ENCODE measurements at regions not wholly inside any gene's neighbourhood (a gene's known extent, or its start where the extent isn't known, plus 50 kb on each side); places are given as distances from the start of the nearest gene placed in this dataset.

- ATAC-seq, result peak; percentile 62
These were observed 64.6 kb upstream of the KLF9 start for GRCh38 chr9:70478963-70479641.

- no peak for ATAC-seq
These were observed 63.5 kb upstream of the KLF9 start for GRCh38 chr9:70477907-70478480.

- no peak for ATAC-seq
These were observed 62.8 kb upstream of the KLF9 start for GRCh38 chr9:70477146-70477745.

- ATAC-seq, result no peak
These were observed 60.8 kb upstream of the KLF9 start for GRCh38 chr9:70475211-70475610.

GRCh38 chr9:70474413-70474812 lies 60.0 kb upstream of the KLF9 start:
- no peak for ATAC-seq

- peak; percentile 32 for ATAC-seq
These were observed 58.1 kb upstream of the KLF9 start for GRCh38 chr9:70472268-70473249.

- ATAC-seq, result no peak
These were observed 55.9 kb upstream of the KLF9 start for GRCh38 chr9:70470050-70471015.

GRCh38 chr9:70468291-70468690 lies 53.8 kb upstream of the KLF9 start:
- no peak for ATAC-seq

- peak; percentile 66 for ATAC-seq
These were observed 52.6 kb upstream of the KLF9 start for GRCh38 chr9:70466976-70467561.

- ATAC-seq, result no peak
These were observed 51.4 kb upstream of the KLF9 start for GRCh38 chr9:70465904-70466303.

- no peak for ATAC-seq
These were observed 50.9 kb upstream of the KLF9 start for GRCh38 chr9:70465398-70465797.

Measured in esophagus mucosa (tissue), 1 donor.